Upper lobe of left lung (tissue), 6 donors: ENCODE measurements at regions not wholly inside any gene's neighbourhood (a gene's known extent, or its start where the extent isn't known, plus 50 kb on each side); places are given as distances from the start of the nearest gene placed in this dataset.
A peak's percentile ranks its signal among the peaks of the same experiment; 100 is the strongest.

Source experiments
- ATAC-seq, 2 donors: fragments of 200-7000 bp; cut with Tn5 transposase; one replicate each; pipeline ENCODE4 v1.9.1; 2022; ENCODE audit warnings: mild to moderate bottlenecking in 2 of 2, moderate library complexity in 2 of 2; ENCODE audit not compliant: low FRiP score in 2 of 2
- DNase-seq, 2 donors: peaks; one replicate each; pipeline ENCODE4 v3.0.0-alpha.2; 2019 to 2020
- H3K27ac ChIP-seq, 4 donors: fragments of 200-600 bp; sonication (generic); one replicate each; pipeline ENCODE4 v1.5.1; 2016 to 2019
- H3K27me3 ChIP-seq, 4 donors: fragments of 200-600 bp; sonication (generic); one replicate each; pipeline ENCODE4 v1.5.1; 2017 to 2019
- H3K36me3 ChIP-seq, 4 donors: fragments of 200-600 bp; sonication (generic); one replicate each; pipeline ENCODE4 v1.5.1; 2016 to 2019
- H3K4me1 ChIP-seq, 4 donors: fragments of 200-600 bp; sonication (generic); one replicate each; pipeline ENCODE4 v1.5.1; 2018 to 2019
- H3K4me3 ChIP-seq, 4 donors: fragments of 200-600 bp; sonication (generic); one replicate each; pipeline ENCODE4 v1.5.1; 2017 to 2019; ENCODE audit warnings: mild to moderate bottlenecking in 2 of 4, moderate library complexity in 1 of 4
- H3K9me3 ChIP-seq, 4 donors: fragments of 200-600 bp; sonication (generic); one replicate each; pipeline ENCODE4 v1.5.1; 2018 to 2019
- EP300 ChIP-seq, 4 donors: sonication (generic); formaldehyde crosslinking; IDR thresholded peaks; one replicate each; pipeline ENCODE4 v1.5.1; 2017; ENCODE audit warnings: antibody characterized with exemption in 4 of 4, control low read depth in 2 of 4
- POLR2A ChIP-seq, 4 donors: fragments of 450-650 bp; IDR thresholded peaks; one replicate each; pipeline ENCODE4 v1.5.1; 2016 to 2017; ENCODE audit warnings: antibody characterized with exemption in 4 of 4, mild to moderate bottlenecking in 2 of 4
- POLR2AphosphoS5 ChIP-seq, 2 donors: sonication (generic); formaldehyde crosslinking; IDR thresholded peaks; one replicate each; pipeline ENCODE4 v1.5.1; 2017; ENCODE audit warnings: antibody characterized with exemption in 2 of 2
- WGBS, 2 donors: methylation state at CpG; one replicate each; pipeline ENCODE4 v1.1.5; 2017 to 2018; 5-methylcytosine and 5-hydroxymethylcytosine counted together
- TF ChIP-seq, protein P1 (sequence below), 6 experiments: fragments of 450-650 bp in 4 of 6; fragments of 200-600 bp in 2 of 6; sonication (generic) in 2 of 6; IDR thresholded peaks; one replicate each; pipeline ENCODE4 v1.5.1; 2016 to 2019; ENCODE audit warnings: antibody characterized with exemption in 6 of 6
- donor health status: DM: no; HTN: no; CAD: no; lungs with moderate emphysema.
- donor health status: DM: no; HTN: yes; CAD: no; lungs with severe emphysema.

DNA sequence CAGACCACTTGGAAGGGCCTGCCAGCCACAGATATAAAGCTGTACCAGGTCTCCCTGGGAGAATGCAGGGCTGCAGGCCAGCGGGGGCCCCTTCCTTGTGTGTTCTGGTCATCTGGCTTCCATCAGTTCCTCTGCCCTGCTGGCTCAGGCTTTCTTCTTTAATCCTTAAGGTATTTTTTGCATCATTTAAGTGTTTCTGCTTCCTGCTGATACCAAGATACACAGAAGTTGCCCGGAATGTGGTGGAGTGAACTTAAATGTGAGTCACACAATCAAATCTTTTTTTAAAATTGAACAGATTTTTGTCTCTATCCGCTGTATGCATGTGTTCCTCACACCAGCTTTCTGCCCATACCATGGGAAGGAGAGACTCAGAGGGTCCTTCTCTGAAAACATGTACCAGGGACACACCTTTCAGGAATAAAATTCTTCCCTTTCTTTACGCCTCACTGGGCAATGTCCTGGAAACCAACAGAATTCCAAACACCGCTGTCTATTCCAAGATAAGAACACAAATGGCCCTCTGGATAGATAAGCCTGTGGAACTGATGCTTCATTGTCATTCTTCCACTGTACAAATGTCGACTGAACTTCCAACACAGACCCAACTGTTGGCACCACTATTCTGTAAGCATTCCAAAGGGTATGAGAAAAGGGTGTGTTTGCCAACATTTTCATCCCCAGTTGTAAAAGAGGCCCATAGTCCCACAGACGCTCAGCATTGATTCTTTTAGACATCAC lies 206.2 kb upstream of the MYLIP start:
- ATAC-seq (no peak), DNase-seq (no peak)
- Histone ChIP-seq H3K27me3 (no peaks in the 10 kb centered on the region), H3K36me3 (no peaks in the 10 kb centered on the region), H3K27ac (no peak overlapping the region), H3K9me3 (no peaks in the 10 kb centered on the region), H3K4me1 (no peaks in the 10 kb centered on the region), H3K4me3 (no peak overlapping the region)
- WGBS, 2 donors: 68 to 80% methylated on average over 7 of the region's 7 CpGs
- TF ChIP-seq POLR2AphosphoS5 (IDR thresholded peaks at IDR 0.05) (no peak), POLR2A (IDR thresholded peaks at IDR 0.05) (no peak), EP300 (IDR thresholded peaks at IDR 0.05) (no peak)
- TF ChIP-seq, protein P1, sequence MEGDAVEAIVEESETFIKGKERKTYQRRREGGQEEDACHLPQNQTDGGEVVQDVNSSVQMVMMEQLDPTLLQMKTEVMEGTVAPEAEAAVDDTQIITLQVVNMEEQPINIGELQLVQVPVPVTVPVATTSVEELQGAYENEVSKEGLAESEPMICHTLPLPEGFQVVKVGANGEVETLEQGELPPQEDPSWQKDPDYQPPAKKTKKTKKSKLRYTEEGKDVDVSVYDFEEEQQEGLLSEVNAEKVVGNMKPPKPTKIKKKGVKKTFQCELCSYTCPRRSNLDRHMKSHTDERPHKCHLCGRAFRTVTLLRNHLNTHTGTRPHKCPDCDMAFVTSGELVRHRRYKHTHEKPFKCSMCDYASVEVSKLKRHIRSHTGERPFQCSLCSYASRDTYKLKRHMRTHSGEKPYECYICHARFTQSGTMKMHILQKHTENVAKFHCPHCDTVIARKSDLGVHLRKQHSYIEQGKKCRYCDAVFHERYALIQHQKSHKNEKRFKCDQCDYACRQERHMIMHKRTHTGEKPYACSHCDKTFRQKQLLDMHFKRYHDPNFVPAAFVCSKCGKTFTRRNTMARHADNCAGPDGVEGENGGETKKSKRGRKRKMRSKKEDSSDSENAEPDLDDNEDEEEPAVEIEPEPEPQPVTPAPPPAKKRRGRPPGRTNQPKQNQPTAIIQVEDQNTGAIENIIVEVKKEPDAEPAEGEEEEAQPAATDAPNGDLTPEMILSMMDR (IDR thresholded peaks at IDR 0.05): no peak

DNA sequence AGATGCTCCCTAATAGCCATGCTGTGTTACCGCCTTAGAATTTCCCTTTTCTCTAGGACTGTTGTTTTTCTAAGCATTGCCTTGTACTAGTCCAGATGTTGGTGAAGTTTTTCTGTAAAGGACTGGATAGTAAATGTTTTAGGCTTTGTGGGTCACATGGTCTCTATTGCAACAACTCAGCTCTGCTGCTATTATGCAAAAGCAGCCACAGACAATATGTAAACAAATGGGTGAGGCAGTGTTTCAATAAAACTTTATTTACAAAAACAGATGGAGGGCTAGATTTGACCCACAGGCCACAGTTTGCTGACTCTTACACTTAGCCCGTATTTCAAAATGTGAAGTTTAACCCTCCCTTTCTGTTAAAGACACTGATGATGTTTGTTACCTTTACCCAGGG lies 207.6 kb upstream of the MYLIP start:
- Histone ChIP-seq H3K4me1 (no peaks in the 10 kb centered on the region), H3K4me3 (no peak overlapping the region), H3K27me3 (no peaks in the 10 kb centered on the region), H3K9me3 (no peaks in the 10 kb centered on the region), H3K27ac (no peak overlapping the region), H3K36me3 (no peaks in the 10 kb centered on the region)
- DNase-seq (no peak), ATAC-seq (no peak)
- whole genome bisulfite sequencing, 2 donors: 85 to 100% methylated on average over 2 of the region's 2 CpGs
- TF ChIP-seq POLR2A (IDR thresholded peaks at IDR 0.05): no peak
- TF ChIP-seq EP300 (IDR thresholded peaks at IDR 0.05): no peak
- TF ChIP-seq, protein P1 (IDR thresholded peaks at IDR 0.05): no peak
- no peak for TF ChIP-seq POLR2AphosphoS5 (IDR thresholded peaks at IDR 0.05)

- H3K27ac ChIP-seq: no peak overlapping the region
- 88 to 97% methylated on average over 2 to 3 of the region's 3 CpGs for WGBS, 2 donors
- H3K4me1 ChIP-seq: no peaks in the 10 kb centered on the region
- H3K4me3 ChIP-seq: no peak overlapping the region
- DNase-seq (peak in 1 of 2 donors; percentile 24), ATAC-seq (no peak)
- TF ChIP-seq, protein P1 (IDR thresholded peaks at IDR 0.05): no peak
- no peak for TF ChIP-seq EP300 (IDR thresholded peaks at IDR 0.05)
- TF ChIP-seq POLR2A (IDR thresholded peaks at IDR 0.05): no peak
- no peak for TF ChIP-seq POLR2AphosphoS5 (IDR thresholded peaks at IDR 0.05)
- H3K27me3 ChIP-seq: no peaks in the 10 kb centered on the region
- H3K36me3 ChIP-seq: no peaks in the 10 kb centered on the region
- no peaks in the 10 kb centered on the region for H3K9me3 ChIP-seq
Measured at GRCh38 chr6:15916581-15916980, 212.3 kb upstream of the MYLIP start.

- Histone ChIP-seq H3K27me3 (no peaks in the 10 kb centered on the region), H3K4me1 (no peaks in the 10 kb centered on the region), H3K27ac (no peak overlapping the region), H3K36me3 (no peaks in the 10 kb centered on the region), H3K4me3 (no peak overlapping the region), H3K9me3 (no peaks in the 10 kb centered on the region)
- no peak for ATAC-seq
- 90 to 96% methylated on average over 8 of the region's 8 CpGs for WGBS, 2 donors
- no peak for DNase-seq
- no peak for TF ChIP-seq EP300 (IDR thresholded peaks at IDR 0.05)
Measured at GRCh38 chr6:15915508-15916178, 213.2 kb upstream of the MYLIP start.

DNA sequence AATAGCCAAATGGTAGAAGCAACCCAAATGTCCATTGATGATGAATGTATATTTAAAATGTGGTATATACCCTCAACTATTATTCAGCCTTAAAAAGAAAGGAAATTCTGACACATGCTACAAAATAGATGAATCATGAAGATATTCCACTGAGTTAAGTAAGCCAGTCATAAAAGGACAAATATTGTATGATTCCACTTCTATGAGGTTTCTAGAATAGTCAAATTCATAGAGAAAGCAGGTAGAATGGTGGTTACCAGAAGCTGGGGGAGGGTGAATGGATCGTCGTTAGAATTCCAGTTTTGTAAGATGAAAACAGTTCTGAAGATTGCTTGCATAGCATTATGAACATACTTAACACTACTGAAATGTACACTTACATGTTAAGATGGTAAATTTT lies 214.3 kb upstream of the MYLIP start:
- no peaks in the 10 kb centered on the region for H3K27me3 ChIP-seq
- no peak overlapping the region for H3K27ac ChIP-seq
- DNase-seq: no peak
- 77% methylated on average over 2 of the region's 2 CpGs for WGBS, 2 donors
- H3K4me3 ChIP-seq: no peak overlapping the region
- no peak for TF ChIP-seq EP300 (IDR thresholded peaks at IDR 0.05)
- no peak for TF ChIP-seq POLR2AphosphoS5 (IDR thresholded peaks at IDR 0.05)
- TF ChIP-seq, protein P1 (IDR thresholded peaks at IDR 0.05): no peak
- no peak for TF ChIP-seq POLR2A (IDR thresholded peaks at IDR 0.05)
- H3K36me3 ChIP-seq: no peaks in the 10 kb centered on the region
- no peaks in the 10 kb centered on the region for H3K9me3 ChIP-seq
- H3K4me1 ChIP-seq: no peaks in the 10 kb centered on the region
- no peak for ATAC-seq
